ENCODE measurements at regions not wholly inside any gene's neighbourhood (a gene's known extent, or its start where the extent isn't known, plus 50 kb on each side); places are given as distances from the start of the nearest gene placed in this dataset.

- TF ChIP-seq POLR2A (IDR thresholded peaks at IDR 0.05; ENCODE audit: low read length), result no peak
- TF ChIP-seq GATA1 (IDR thresholded peaks at IDR 0.05; ENCODE audit: low read depth, low read length), result no peak
Observed at GRCh38 chr3:107915706-107916105, 175.1 kb downstream of the CD47 start.
